ENCODE measurements at regions not wholly inside any gene's neighbourhood (a gene's known extent, or its start where the extent isn't known, plus 50 kb on each side); places are given as distances from the start of the nearest gene placed in this dataset.

- TF ChIP-seq CTCF (conservative IDR thresholded peaks at IDR 0.05) (no peak), EZH2 (IDR thresholded peaks at IDR 0.05; ENCODE audit: low read depth) (no peak)
Measured at GRCh38 chr5:33034777-33035176, 323.7 kb downstream of the NPR3 start.
